Kidney (tissue), 13 donors: ENCODE measurements at regions not wholly inside any gene's neighbourhood (a gene's known extent, or its start where the extent isn't known, plus 50 kb on each side); places are given as distances from the start of the nearest gene placed in this dataset.

Experiments
- DNase-seq, 5 donors: peaks; one replicate each; pipeline ENCODE4 v3.0.0-alpha.2; 2013 to 2020
- FAIRE-seq: peaks from 2 replicates; lab custom pipeline; 2012; peaks lifted over from hg19 to GRCh38; lab: Jason Lieb, UNC
- H3K27ac ChIP-seq, 2 donors: one replicate each; pipeline ENCODE4 v1.7.0; 2013; ENCODE audit warnings: low read depth in 2 of 2, low read length in 2 of 2, inconsistent platforms in 1 of 2
- H3K27me3 ChIP-seq: one replicate; pipeline ENCODE4 v1.7.1; 2013; ENCODE audit warnings: low read length, inconsistent platforms; ENCODE audit not compliant: control insufficient read depth, insufficient read depth
- H3K36me3 ChIP-seq, 3 donors: one replicate each; pipeline versions ENCODE4 v1.7.0 to v1.7.1; 2013; ENCODE audit warnings: low read length in 3 of 3, control low read depth in 1 of 3, inconsistent platforms in 1 of 3; ENCODE audit not compliant: insufficient read depth in 3 of 3, control insufficient read depth in 2 of 3
- H3K4me1 ChIP-seq, 3 donors: one replicate each; pipeline versions ENCODE4 v1.7.0 to v1.7.1; 2013; ENCODE audit warnings: low read length in 3 of 3, inconsistent platforms in 1 of 3, low read depth in 1 of 3; ENCODE audit not compliant: control insufficient read depth in 2 of 3, insufficient read depth in 2 of 3
- H3K4me3 ChIP-seq, 3 donors: one replicate each; pipeline versions ENCODE4 v1.7.0 to v1.8.1; 2013; ENCODE audit warnings: low read length in 3 of 3, control low read depth in 1 of 3, inconsistent platforms in 1 of 3
- H3K9ac ChIP-seq, 3 donors: one replicate each; pipeline versions ENCODE4 v1.7.0 to v1.7.1; 2013; ENCODE audit warnings: low read length in 3 of 3, control low read depth in 1 of 3, inconsistent platforms in 1 of 3
- H3K9me3 ChIP-seq, 3 donors: one replicate each; pipeline versions ENCODE4 v1.7.0 to v1.7.1; 2013; ENCODE audit warnings: low read length in 3 of 3, control low read depth in 1 of 3, inconsistent platforms in 1 of 3; ENCODE audit not compliant: control insufficient read depth in 2 of 3, insufficient read depth in 1 of 3
- CTCF ChIP-seq: IDR thresholded peaks from 3 replicates; pipeline ENCODE4 v1.5.1; 2012; ENCODE audit warnings: mild to moderate bottlenecking, moderate library complexity, borderline replicate concordance; ENCODE audit not compliant: insufficient read depth; ENCODE audit errors: extremely low read depth
- intact Hi-C: fragments of 100-400 bp; cut with DNase I; formaldehyde crosslinking; loops from one replicate; pipeline ENCODE4 v1.11.1; 2022
- donor health status: control.
- donor health status: control.
- donor health status: control.
- donor health status: control.
- donor health status: control.
- donor health status: DM: yes; HTN: yes; CAD: no.
- donor health status: Normal renal cell carcinoma (clear cell type).

DNA sequence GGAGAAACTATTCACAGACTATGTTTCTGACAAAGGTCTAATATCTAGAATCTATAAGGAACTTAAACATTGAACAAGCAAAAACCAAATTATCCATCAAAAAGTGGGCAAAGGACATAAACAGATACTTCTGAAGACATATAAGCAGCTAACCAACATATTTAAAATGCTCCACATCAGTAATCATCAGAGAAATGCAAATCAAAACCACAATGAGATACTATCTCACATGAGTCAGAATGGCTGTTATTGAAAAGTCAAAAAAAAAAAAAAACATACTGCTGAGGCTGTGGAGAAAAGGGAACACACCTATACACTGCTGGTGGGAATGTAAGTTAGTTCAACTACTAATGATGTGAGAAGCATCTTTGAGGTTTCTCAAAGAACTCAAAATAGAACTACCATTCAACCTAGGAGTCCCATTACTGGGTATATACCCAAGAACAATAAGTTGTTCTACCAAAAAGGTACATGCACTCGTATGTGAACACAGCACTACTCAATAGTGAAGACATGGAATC lies 220.4 kb upstream of the TFPI start:
- FAIRE-seq: no peak
- H3K36me3 ChIP-seq: no peaks in the 10 kb centered on the region
- no peak overlapping the region for H3K9ac ChIP-seq
- no peak overlapping the region for H3K4me3 ChIP-seq
- H3K4me1 ChIP-seq: no peaks in the 10 kb centered on the region
- H3K27me3 ChIP-seq: no peaks in the 10 kb centered on the region
- TF ChIP-seq CTCF: no peak
- H3K27ac ChIP-seq: no peak overlapping the region
- intact Hi-C loops: no loop called here
- H3K9me3 ChIP-seq: no peaks in the 10 kb centered on the region
- no peak for DNase-seq

DNA sequence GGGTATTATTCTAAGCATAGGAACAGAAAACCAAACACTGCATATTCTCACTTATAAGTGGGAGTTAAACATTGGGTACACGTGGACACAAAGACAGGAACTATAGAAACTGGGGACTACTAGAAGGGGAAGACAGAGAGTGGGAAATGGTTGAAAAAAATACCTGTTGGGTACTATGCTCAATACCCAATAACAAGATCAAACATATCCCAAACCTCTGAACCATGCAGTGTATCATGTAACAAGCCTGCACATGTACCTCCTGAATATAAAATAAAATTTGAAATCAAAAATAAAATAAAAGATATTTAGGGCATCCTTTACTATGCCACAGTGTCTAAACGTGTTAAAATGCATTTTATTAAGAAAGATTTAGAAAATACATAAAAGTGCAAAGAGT lies 221.0 kb upstream of the TFPI start:
- no peak overlapping the region for H3K4me3 ChIP-seq
- no peak for FAIRE-seq
- H3K9ac ChIP-seq: no peak overlapping the region
- intact Hi-C loops: no loop called here
- no peak for TF ChIP-seq CTCF
- H3K27me3 ChIP-seq: no peaks in the 10 kb centered on the region
- no peak for DNase-seq
- H3K27ac ChIP-seq: no peak overlapping the region
- H3K9me3 ChIP-seq: no peaks in the 10 kb centered on the region
- H3K4me1 ChIP-seq: no peaks in the 10 kb centered on the region
- no peaks in the 10 kb centered on the region for H3K36me3 ChIP-seq

DNA sequence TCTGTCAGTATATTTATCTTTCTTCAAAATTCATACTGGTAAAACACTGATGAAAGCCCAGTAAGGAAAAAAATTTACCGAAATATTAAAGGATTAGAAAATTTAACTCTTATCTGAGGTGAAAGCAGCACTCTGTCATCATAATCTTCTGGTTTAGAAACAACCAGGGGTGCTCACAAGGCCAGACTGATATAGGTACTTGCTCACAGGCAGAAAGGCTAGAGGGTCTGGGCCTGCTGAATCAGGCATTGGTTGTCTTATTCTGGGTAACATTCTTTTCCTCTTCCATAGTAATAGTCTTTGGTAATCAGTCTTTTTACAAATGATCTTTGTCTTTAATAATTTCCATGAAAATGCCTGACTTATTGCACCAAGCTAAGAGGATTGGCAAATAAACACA lies 221.4 kb upstream of the TFPI start:
- FAIRE-seq (no peak), DNase-seq (no peak)
- Histone ChIP-seq H3K27me3 (no peaks in the 10 kb centered on the region), H3K9ac (no peak overlapping the region), H3K4me3 (no peak overlapping the region), H3K27ac (no peak overlapping the region), H3K36me3 (no peaks in the 10 kb centered on the region), H3K4me1 (no peaks in the 10 kb centered on the region), H3K9me3 (no peaks in the 10 kb centered on the region)
- intact Hi-C loops: no loop called here
- no peak for TF ChIP-seq CTCF

DNA sequence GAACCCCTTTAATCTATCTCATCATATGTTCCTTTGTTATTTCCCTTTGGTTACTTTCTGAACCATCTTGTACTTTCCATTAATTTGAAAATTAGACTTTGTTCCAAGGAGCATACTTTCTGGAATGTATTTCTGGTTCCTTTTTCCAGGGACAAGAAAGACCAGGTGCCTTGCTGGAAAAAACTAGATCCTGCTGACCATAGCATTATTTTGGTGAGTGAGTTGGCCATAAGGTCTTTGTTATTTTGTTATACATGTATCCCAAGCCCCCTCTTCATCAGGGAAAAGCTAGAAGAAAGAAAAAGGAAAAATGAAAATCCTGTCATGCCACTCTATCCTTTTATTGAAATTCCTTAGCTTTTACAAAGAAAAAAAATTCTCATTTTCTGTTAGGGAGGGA lies 228.1 kb upstream of the TFPI start:
- intact Hi-C loops: no loop called here
- H3K27me3 ChIP-seq: no peaks in the 10 kb centered on the region
- no peaks in the 10 kb centered on the region for H3K4me1 ChIP-seq
- H3K27ac ChIP-seq: no peak overlapping the region
- no peak overlapping the region for H3K4me3 ChIP-seq
- H3K9ac ChIP-seq: no peak overlapping the region
- no peak for FAIRE-seq
- H3K9me3 ChIP-seq: no peaks in the 10 kb centered on the region
- DNase-seq: no peak
- no peak for TF ChIP-seq CTCF
- H3K36me3 ChIP-seq: no peaks in the 10 kb centered on the region
